Hepatocyte (in vitro differentiated cells): ENCODE measurements at regions not wholly inside any gene's neighbourhood (a gene's known extent, or its start where the extent isn't known, plus 50 kb on each side); places are given as distances from the start of the nearest gene placed in this dataset.

ENCODE experiments used
- CTCF ChIP-seq: fragments of 200-600 bp; sonication (generic); IDR thresholded peaks from 2 replicates; pipeline ENCODE4 v1.5.1; 2016; ENCODE audit warnings: antibody characterized with exemption, mild to moderate bottlenecking; ENCODE audit not compliant: poor library complexity
- EZH2 ChIP-seq: fragments of 200-600 bp; sonication (generic); IDR thresholded peaks from 2 replicates; pipeline ENCODE4 v1.6.1; 2016; ENCODE audit warnings: antibody characterized with exemption, mild to moderate bottlenecking, borderline replicate concordance

- TF ChIP-seq CTCF (no peak), EZH2 (no peak)
These were observed 107.0 kb downstream of the SHANK2 start for GRCh38 chr11:71145368-71145767.
